NB4 (cell line): ENCODE measurements at regions not wholly inside any gene's neighbourhood (a gene's known extent, or its start where the extent isn't known, plus 50 kb on each side); places are given as distances from the start of the nearest gene placed in this dataset.
"Not testable (repeated sequence)": the region's sequence is repeated elsewhere in the genome, so short reads cannot be mapped to it uniquely, and the experiment has no call there.

Experiments
- DNase-seq: peaks from one replicate; pipeline ENCODE4 v3.0.0; 2010; ENCODE audit warnings: low read depth
- H3K4me3 ChIP-seq: one replicate; pipeline ENCODE4 v1.5.1; 2011; ENCODE audit warnings: mild to moderate bottlenecking, low read depth, low read length, moderate library complexity
- CTCF ChIP-seq: IDR thresholded peaks from one replicate; pipeline ENCODE4 v1.5.1; 2012; ENCODE audit warnings: low read depth, low read length
- MAX ChIP-seq: IDR thresholded peaks from 2 replicates; pipeline ENCODE4 v1.6.1; 2011; ENCODE audit warnings: low read depth, low read length
- MYC ChIP-seq: IDR thresholded peaks from 2 replicates; pipeline ENCODE4 v1.6.1; 2011; ENCODE audit warnings: low read depth, low read length
- POLR2A ChIP-seq: IDR thresholded peaks from 2 replicates; pipeline ENCODE4 v1.6.1; 2011; ENCODE audit warnings: mild to moderate bottlenecking; ENCODE audit not compliant: insufficient read length; ENCODE audit errors: extremely low read depth

- no peak for TF ChIP-seq MYC
- TF ChIP-seq MAX: no peak
- no peak for TF ChIP-seq CTCF
- no peak for TF ChIP-seq POLR2A
- H3K4me3 ChIP-seq: no peak overlapping the region
- DNase-seq: no peak
Observed at GRCh38 chr11:95415837-95416304, 184.9 kb upstream of the SESN3 start.

GRCh38 chr11:95414217-95414616 lies 183.2 kb upstream of the SESN3 start:
- H3K4me3 ChIP-seq: no peak overlapping the region
- TF ChIP-seq MYC (no peak), MAX (no peak), POLR2A (no peak), CTCF (no peak)
- no peak for DNase-seq

GRCh38 chr11:95413761-95414160 lies 182.8 kb upstream of the SESN3 start:
- no peak for DNase-seq
- no peak for TF ChIP-seq MAX
- TF ChIP-seq POLR2A: no peak
- TF ChIP-seq CTCF: no peak
- no peak for TF ChIP-seq MYC
- H3K4me3 ChIP-seq: no peak overlapping the region

GRCh38 chr11:95413021-95413420 lies 182.0 kb upstream of the SESN3 start:
- no peak overlapping the region for H3K4me3 ChIP-seq
- TF ChIP-seq MAX: no peak
- no peak for TF ChIP-seq MYC
- TF ChIP-seq POLR2A: no peak
- TF ChIP-seq CTCF: no peak
- DNase-seq: no peak

- TF ChIP-seq CTCF (no peak), MYC (no peak), MAX (no peak), POLR2A (no peak)
- no peak for DNase-seq
- H3K4me3 ChIP-seq: no peak overlapping the region
Observed at GRCh38 chr11:95412074-95412473, 181.1 kb upstream of the SESN3 start.

- H3K4me3 ChIP-seq, DNase-seq: not testable (repeated sequence)
Observed at GRCh38 chr11:95410707-95411106, 179.7 kb upstream of the SESN3 start.
